PC-3 (cell line): ENCODE measurements at regions not wholly inside any gene's neighbourhood (a gene's known extent, or its start where the extent isn't known, plus 50 kb on each side); places are given as distances from the start of the nearest gene placed in this dataset.

ENCODE experiments used
- ATAC-seq: fragments of 200-7000 bp; cut with Tn5 transposase; 2 replicates; pipeline ENCODE4 v1.9.1; 2020; ENCODE audit warnings: mild to moderate bottlenecking, moderate library complexity
- BruUV-seq: library from RNA; stranded (reverse); fragments of 400-500 nt; replicated peaks from 2 replicates; lab custom pipeline; 2021; lab: Mats Ljungman, UMichigan
- CTCF ChIA-PET: fragments of 300-600 bp; sonication (Branson Sonifier 250); formaldehyde crosslinking; loops from one replicate; lab custom pipeline; 2022; ENCODE audit warnings: antibody characterized with exemption; lab: Charles Lee
- POLR2A ChIA-PET: fragments of 300-600 bp; sonication (Branson Sonifier 250); formaldehyde crosslinking; loops from one replicate; lab custom pipeline; 2022; ENCODE audit warnings: antibody characterized with exemption; ENCODE audit not compliant: unreplicated experiment; lab: Charles Lee
- DNase-seq: peaks from one replicate; pipeline ENCODE4 v3.0.0-alpha.2; 2015
- H2AFZ ChIP-seq: fragments of 300-600 bp; sonication (generic); 2 replicates; pipeline ENCODE4 v1.6.0; 2016; ENCODE audit warnings: antibody characterized with exemption, low read length
- H3F3A ChIP-seq: fragments of 300-600 bp; sonication (generic); one replicate; pipeline ENCODE4 v1.6.0; 2017; ENCODE audit warnings: antibody characterized with exemption, low read length, control low read depth, mild to moderate bottlenecking; ENCODE audit not compliant: unreplicated experiment
- H3K27ac ChIP-seq: fragments of 300-600 bp; sonication (generic); 2 replicates; pipeline ENCODE4 v1.5.1; 2016; ENCODE audit warnings: mild to moderate bottlenecking, low read length
- H3K27me3 ChIP-seq: fragments of 300-600 bp; sonication (generic); 2 replicates; pipeline ENCODE4 v1.6.1; 2016; ENCODE audit warnings: low read length, mixed read lengths
- H3K36me3 ChIP-seq: fragments of 300-600 bp; sonication (generic); 2 replicates; pipeline ENCODE4 v1.6.1; 2016; ENCODE audit warnings: low read depth, mixed run types, low read length, mixed read lengths
- H3K4me1 ChIP-seq: fragments of 300-600 bp; sonication (generic); 2 replicates; pipeline ENCODE4 v1.5.1; 2016; ENCODE audit warnings: low read length; ENCODE audit not compliant: insufficient read depth
- H3K4me2 ChIP-seq: fragments of 300-600 bp; sonication (generic); 2 replicates; pipeline ENCODE4 v1.6.0; 2016; ENCODE audit warnings: low read length
- H3K4me3 ChIP-seq: fragments of 300-600 bp; sonication (generic); 2 replicates; pipeline ENCODE4 v1.5.1; 2016; ENCODE audit warnings: mild to moderate bottlenecking, low read length, mixed read lengths
- H3K79me2 ChIP-seq: fragments of 300-600 bp; sonication (generic); 2 replicates; pipeline ENCODE4 v1.6.1; 2017; ENCODE audit warnings: low read length, mixed read lengths
- H3K9ac ChIP-seq: fragments of 300-600 bp; sonication (generic); 2 replicates; pipeline ENCODE4 v1.6.0; 2016; ENCODE audit warnings: mild to moderate bottlenecking, low read length
- H3K9me2 ChIP-seq: fragments of 300-600 bp; sonication (generic); replicated peaks from 2 replicates; pipeline ENCODE4 v1.6.1; 2016; ENCODE audit warnings: mixed run types, low read length, mixed read lengths
- H3K9me3 ChIP-seq: fragments of 300-600 bp; sonication (generic); 2 replicates; pipeline ENCODE4 v1.6.1; 2016; ENCODE audit warnings: low read length, mixed read lengths
- H4K20me1 ChIP-seq: fragments of 300-600 bp; sonication (generic); 2 replicates; pipeline ENCODE4 v1.6.1; 2016; ENCODE audit warnings: low read length, mixed read lengths
- CTCF ChIP-seq: fragments of 300-600 bp; sonication (generic); conservative IDR thresholded peaks from 2 replicates; pipeline ENCODE4 v1.5.1; 2017; ENCODE audit warnings: antibody characterized with exemption, low read depth, mild to moderate bottlenecking, low read length
- EZH2 ChIP-seq: fragments of 300-600 bp; sonication (generic); IDR thresholded peaks from one replicate; pipeline ENCODE4 v1.6.1; 2017; ENCODE audit warnings: antibody characterized with exemption, mild to moderate bottlenecking, low read length; ENCODE audit not compliant: unreplicated experiment
- EZH2phosphoT487 ChIP-seq: fragments of 300-600 bp; sonication (generic); IDR thresholded peaks from 2 replicates; pipeline ENCODE4 v1.6.1; 2018; ENCODE audit warnings: mild to moderate bottlenecking, antibody characterized with exemption, low read length, borderline replicate concordance
- intact Hi-C: fragments of 100-400 bp; cut with micrococcal nuclease; formaldehyde crosslinking; loops from 2 replicates; pipeline ENCODE4 v1.9.0; 2023

DNA sequence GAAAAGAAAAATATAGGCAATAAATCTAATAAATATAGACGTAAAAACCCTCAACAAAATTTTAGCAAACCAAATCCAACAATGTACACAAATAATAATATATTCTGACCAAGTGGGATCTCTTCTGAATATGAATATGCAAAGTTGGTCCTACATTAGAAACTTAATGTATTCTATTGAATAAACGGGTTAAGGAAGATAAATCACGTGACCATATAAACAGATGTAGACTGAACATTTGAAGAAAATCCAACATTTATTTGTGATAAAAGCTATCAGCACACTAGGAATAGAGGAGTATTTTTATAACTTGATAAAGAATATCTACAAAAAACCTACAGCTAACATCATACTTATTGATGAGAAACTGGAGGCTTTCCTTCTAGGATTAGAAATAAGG is 502.8 kb upstream of the KIF2B start:
- POLR2A ChIA-PET, result no interaction called here
- Histone ChIP-seq H4K20me1 (no peaks in the 10 kb centered on the region), H3F3A (no peaks in the 10 kb centered on the region), H2AFZ (no peak overlapping the region), H3K4me1 (no peaks in the 10 kb centered on the region), H3K9me2 (no peaks in the 10 kb centered on the region), H3K9me3 (peaks cover 46% of the 10 kb centered on the region), H3K27ac (no peak overlapping the region), H3K27me3 (no peaks in the 10 kb centered on the region), H3K9ac (no peak overlapping the region), H3K79me2 (no peaks in the 10 kb centered on the region), H3K4me3 (no peak overlapping the region), H3K36me3 (no peaks in the 10 kb centered on the region), H3K4me2 (no peak overlapping the region)
- ATAC-seq, result no peak
- TF ChIP-seq EZH2phosphoT487 (no peak), EZH2 (no peak), CTCF (no peak)
- BruUV-seq, result no TSS peak
- intact Hi-C loops, result loop anchor here (10.0 kb wide), 1 partner anchor 55 kb away; no protein-coding TSS in a partner anchor
- CTCF ChIA-PET, result no interaction called here
- DNase-seq, result no peak

DNA sequence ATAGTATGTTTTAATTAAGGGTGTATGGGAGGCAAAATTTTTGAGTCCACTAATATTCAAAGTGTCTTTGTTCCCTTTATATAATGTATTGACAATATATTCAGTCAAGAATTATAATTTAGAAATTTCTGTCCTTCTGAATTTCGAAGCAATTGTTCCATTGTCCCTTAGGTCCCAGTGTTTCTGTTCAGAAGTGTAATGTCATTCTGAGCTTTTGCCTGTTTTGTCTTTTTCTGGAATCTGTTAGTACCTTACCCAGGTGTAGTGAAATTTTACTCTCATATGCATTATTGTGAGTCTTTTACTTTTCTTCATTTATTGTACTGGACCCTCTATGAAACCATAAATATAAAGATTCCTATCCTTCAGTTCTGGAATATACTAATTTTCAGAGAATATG is 505.7 kb upstream of the KIF2B start:
- intact Hi-C loops, result no loop called here
- Histone ChIP-seq H3K9ac (no peak overlapping the region), H3K36me3 (no peaks in the 10 kb centered on the region), H3K4me2 (no peak overlapping the region), H3K27ac (no peak overlapping the region), H4K20me1 (no peaks in the 10 kb centered on the region), H3F3A (no peaks in the 10 kb centered on the region), H3K79me2 (no peaks in the 10 kb centered on the region), H3K9me3 (peaks cover 39% of the 10 kb centered on the region), H3K4me3 (no peak overlapping the region), H3K9me2 (no peaks in the 10 kb centered on the region), H3K4me1 (no peaks in the 10 kb centered on the region), H2AFZ (no peak overlapping the region), H3K27me3 (no peaks in the 10 kb centered on the region)
- no peak for TF ChIP-seq CTCF
- TF ChIP-seq EZH2, result no peak
- no peak for TF ChIP-seq EZH2phosphoT487
- DNase-seq (no peak), ATAC-seq (no peak)
- BruUV-seq, result no TSS peak
- ChIA-PET POLR2A (no interaction called here), CTCF (no interaction called here)

DNA sequence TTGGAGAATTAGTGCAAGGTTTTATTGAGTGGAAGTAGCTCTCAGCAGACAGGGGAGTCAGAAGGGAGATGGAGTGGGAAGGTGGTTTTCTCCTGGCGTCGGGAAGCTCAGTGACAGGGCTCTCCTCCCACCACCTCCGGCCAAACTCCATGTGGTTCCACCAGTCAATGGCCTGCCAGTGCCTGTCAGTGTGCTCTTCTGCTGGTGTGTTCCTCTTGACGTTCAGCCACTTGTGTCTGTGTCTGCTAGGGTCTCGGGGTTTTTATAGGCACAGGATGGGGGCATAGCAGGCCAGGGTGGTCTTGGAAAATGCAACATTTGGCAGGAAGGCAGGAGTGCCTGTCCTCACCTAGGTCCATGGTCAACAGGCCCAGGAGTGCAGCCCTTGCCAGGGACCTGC is 506.7 kb upstream of the KIF2B start:
- H3K9me2 ChIP-seq, result no peaks in the 10 kb centered on the region
- H3K4me3 ChIP-seq, result no peak overlapping the region
- no peak overlapping the region for H2AFZ ChIP-seq
- no TSS peak for BruUV-seq
- intact Hi-C loops, result no loop called here
- ATAC-seq (no peak), DNase-seq (no peak)
- peaks cover 35% of the 10 kb centered on the region for H3K9me3 ChIP-seq
- H3K79me2 ChIP-seq, result no peaks in the 10 kb centered on the region
- TF ChIP-seq CTCF, result no peak
- no peak for TF ChIP-seq EZH2
- ChIA-PET POLR2A (no interaction called here), CTCF (no interaction called here)
- no peaks in the 10 kb centered on the region for H3K27me3 ChIP-seq
- H3K9ac ChIP-seq, result no peak overlapping the region
- no peak overlapping the region for H3K27ac ChIP-seq
- H3K36me3 ChIP-seq, result no peaks in the 10 kb centered on the region
- no peak overlapping the region for H3K4me2 ChIP-seq
- no peaks in the 10 kb centered on the region for H4K20me1 ChIP-seq
- no peaks in the 10 kb centered on the region for H3K4me1 ChIP-seq
- no peaks in the 10 kb centered on the region for H3F3A ChIP-seq
